ENCODE measurements at regions not wholly inside any gene's neighbourhood (a gene's known extent, or its start where the extent isn't known, plus 50 kb on each side); places are given as distances from the start of the nearest gene placed in this dataset.

GRCh38 chr1:218983848-218984247, 189.8 kb upstream of the LYPLAL1 start:
- DNase-seq (ENCODE audit: low spot score), result no peak
- TF ChIP-seq CTCF (IDR thresholded peaks at IDR 0.05; ENCODE audit: extremely low read depth, missing control alignments), result no peak

GRCh38 chr1:218985424-218985984, 188.2 kb upstream of the LYPLAL1 start:
- TF ChIP-seq CTCF (IDR thresholded peaks at IDR 0.05; ENCODE audit: extremely low read depth, missing control alignments), result no peak
- no peak for DNase-seq (ENCODE audit: low spot score)

- TF ChIP-seq CTCF (IDR thresholded peaks at IDR 0.05; ENCODE audit: extremely low read depth, missing control alignments), result no peak
- DNase-seq (ENCODE audit: low spot score), result no peak
These were observed 186.9 kb upstream of the LYPLAL1 start for GRCh38 chr1:218986816-218987215.

- DNase-seq (ENCODE audit: low spot score), result no peak
- no peak for TF ChIP-seq CTCF (IDR thresholded peaks at IDR 0.05; ENCODE audit: extremely low read depth, missing control alignments)
These were observed 183.7 kb upstream of the LYPLAL1 start for GRCh38 chr1:218990019-218990418.

GRCh38 chr1:218991089-218991488, 182.6 kb upstream of the LYPLAL1 start:
- DNase-seq (ENCODE audit: low spot score), result no peak
- TF ChIP-seq CTCF (IDR thresholded peaks at IDR 0.05; ENCODE audit: extremely low read depth, missing control alignments), result no peak

GRCh38 chr1:218994615-218995014, 179.1 kb upstream of the LYPLAL1 start:
- no peak for TF ChIP-seq CTCF (IDR thresholded peaks at IDR 0.05; ENCODE audit: extremely low read depth, missing control alignments)
- no peak for DNase-seq (ENCODE audit: low spot score)

GRCh38 chr1:218995091-218995665, 178.5 kb upstream of the LYPLAL1 start:
- DNase-seq (ENCODE audit: low spot score), result no peak
- no peak for TF ChIP-seq CTCF (IDR thresholded peaks at IDR 0.05; ENCODE audit: extremely low read depth, missing control alignments)

Measured in GM20000 (cell line).